ENCODE measurements at regions not wholly inside any gene's neighbourhood (a gene's known extent, or its start where the extent isn't known, plus 50 kb on each side); places are given as distances from the start of the nearest gene placed in this dataset.

- Histone ChIP-seq H3K9me3 (ENCODE audit: insufficient read depth, low read depth, low read length) (no peaks in the 10 kb centered on the region; the same call in 1 of the 2 replicates), H3K4me2 (ENCODE audit: low read depth, low read length, poor library complexity, severe bottlenecking) (no peak overlapping the region), H3K4me3 (ENCODE audit: low read length, poor library complexity, severe bottlenecking) (no peak overlapping the region), H4K20me1 (ENCODE audit: insufficient read depth, low read length, poor library complexity, severe bottlenecking) (no peaks in the 10 kb centered on the region), H3K9me2 (replicated peaks; ENCODE audit: low read depth, low read length) (no peaks in the 10 kb centered on the region), H3K79me2 (ENCODE audit: insufficient read depth, low read length) (no peaks in the 10 kb centered on the region), H2AFZ (ENCODE audit: low read length) (no peak overlapping the region), H3K9ac (ENCODE audit: low read depth, low read length, poor library complexity, severe bottlenecking) (no peak overlapping the region), H3K36me3 (ENCODE audit: insufficient read depth, low read length) (no peaks in the 10 kb centered on the region), H3K27me3 (ENCODE audit: insufficient read depth, low read length, poor library complexity, severe bottlenecking) (no peaks in the 10 kb centered on the region), H3K4me1 (ENCODE audit: insufficient read depth, low read length, poor library complexity, severe bottlenecking) (no peaks in the 10 kb centered on the region), H3F3A (ENCODE audit: low read depth) (no peaks in the 10 kb centered on the region)
- no peak for TF ChIP-seq EZH2phosphoT487 (IDR thresholded peaks at IDR 0.05; ENCODE audit: borderline replicate concordance)
- TF ChIP-seq, protein P1, sequence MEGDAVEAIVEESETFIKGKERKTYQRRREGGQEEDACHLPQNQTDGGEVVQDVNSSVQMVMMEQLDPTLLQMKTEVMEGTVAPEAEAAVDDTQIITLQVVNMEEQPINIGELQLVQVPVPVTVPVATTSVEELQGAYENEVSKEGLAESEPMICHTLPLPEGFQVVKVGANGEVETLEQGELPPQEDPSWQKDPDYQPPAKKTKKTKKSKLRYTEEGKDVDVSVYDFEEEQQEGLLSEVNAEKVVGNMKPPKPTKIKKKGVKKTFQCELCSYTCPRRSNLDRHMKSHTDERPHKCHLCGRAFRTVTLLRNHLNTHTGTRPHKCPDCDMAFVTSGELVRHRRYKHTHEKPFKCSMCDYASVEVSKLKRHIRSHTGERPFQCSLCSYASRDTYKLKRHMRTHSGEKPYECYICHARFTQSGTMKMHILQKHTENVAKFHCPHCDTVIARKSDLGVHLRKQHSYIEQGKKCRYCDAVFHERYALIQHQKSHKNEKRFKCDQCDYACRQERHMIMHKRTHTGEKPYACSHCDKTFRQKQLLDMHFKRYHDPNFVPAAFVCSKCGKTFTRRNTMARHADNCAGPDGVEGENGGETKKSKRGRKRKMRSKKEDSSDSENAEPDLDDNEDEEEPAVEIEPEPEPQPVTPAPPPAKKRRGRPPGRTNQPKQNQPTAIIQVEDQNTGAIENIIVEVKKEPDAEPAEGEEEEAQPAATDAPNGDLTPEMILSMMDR (conservative IDR thresholded peaks at IDR 0.05; ENCODE audit: low read length), result no peak
Observed at GRCh38 chr5:56301069-56301468, 67.9 kb upstream of the ANKRD55 start.

DNA sequence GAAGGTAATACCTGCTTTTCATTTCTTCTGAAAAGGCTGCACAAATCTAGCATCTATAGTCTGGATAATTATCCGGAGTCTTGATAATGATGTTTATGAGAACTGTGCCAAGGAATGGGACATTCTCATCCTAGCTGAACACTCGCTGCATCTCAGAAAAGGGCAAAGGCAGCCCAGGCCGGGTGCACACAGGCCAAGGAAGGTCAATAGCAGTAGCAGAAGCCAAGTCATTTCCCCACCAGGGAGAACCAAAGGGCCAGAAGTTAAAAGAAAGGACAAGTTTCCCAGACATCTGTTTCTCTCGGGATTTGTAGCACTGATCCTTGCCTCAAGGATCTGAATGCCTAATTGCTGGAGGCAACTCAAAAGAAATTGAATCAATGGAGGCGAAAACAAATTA lies 66.1 kb upstream of the ANKRD55 start:
- H3K79me2 ChIP-seq (ENCODE audit: insufficient read depth, low read length), result no peaks in the 10 kb centered on the region
- TF ChIP-seq, protein P1 (conservative IDR thresholded peaks at IDR 0.05; ENCODE audit: low read length), result no peak
- no peak for TF ChIP-seq EZH2phosphoT487 (IDR thresholded peaks at IDR 0.05; ENCODE audit: borderline replicate concordance)
- no peaks in the 10 kb centered on the region for H3K9me3 ChIP-seq (ENCODE audit: insufficient read depth, low read depth, low read length)
- H3K9me2 ChIP-seq (replicated peaks; ENCODE audit: low read depth, low read length), result no peaks in the 10 kb centered on the region
- H3F3A ChIP-seq (ENCODE audit: low read depth), result no peaks in the 10 kb centered on the region
- no peaks in the 10 kb centered on the region for H4K20me1 ChIP-seq (ENCODE audit: insufficient read depth, low read length, poor library complexity, severe bottlenecking)
- no peak overlapping the region for H3K9ac ChIP-seq (ENCODE audit: low read depth, low read length, poor library complexity, severe bottlenecking)
- H3K4me1 ChIP-seq (ENCODE audit: insufficient read depth, low read length, poor library complexity, severe bottlenecking), result no peaks in the 10 kb centered on the region
- H3K36me3 ChIP-seq (ENCODE audit: insufficient read depth, low read length), result no peaks in the 10 kb centered on the region
- no peak overlapping the region for H3K4me2 ChIP-seq (ENCODE audit: low read depth, low read length, poor library complexity, severe bottlenecking)
- H3K4me3 ChIP-seq (ENCODE audit: low read length, poor library complexity, severe bottlenecking), result no peak overlapping the region
- H2AFZ ChIP-seq (ENCODE audit: low read length), result no peak overlapping the region
- H3K27me3 ChIP-seq (ENCODE audit: insufficient read depth, low read length, poor library complexity, severe bottlenecking), result no peaks in the 10 kb centered on the region

DNA sequence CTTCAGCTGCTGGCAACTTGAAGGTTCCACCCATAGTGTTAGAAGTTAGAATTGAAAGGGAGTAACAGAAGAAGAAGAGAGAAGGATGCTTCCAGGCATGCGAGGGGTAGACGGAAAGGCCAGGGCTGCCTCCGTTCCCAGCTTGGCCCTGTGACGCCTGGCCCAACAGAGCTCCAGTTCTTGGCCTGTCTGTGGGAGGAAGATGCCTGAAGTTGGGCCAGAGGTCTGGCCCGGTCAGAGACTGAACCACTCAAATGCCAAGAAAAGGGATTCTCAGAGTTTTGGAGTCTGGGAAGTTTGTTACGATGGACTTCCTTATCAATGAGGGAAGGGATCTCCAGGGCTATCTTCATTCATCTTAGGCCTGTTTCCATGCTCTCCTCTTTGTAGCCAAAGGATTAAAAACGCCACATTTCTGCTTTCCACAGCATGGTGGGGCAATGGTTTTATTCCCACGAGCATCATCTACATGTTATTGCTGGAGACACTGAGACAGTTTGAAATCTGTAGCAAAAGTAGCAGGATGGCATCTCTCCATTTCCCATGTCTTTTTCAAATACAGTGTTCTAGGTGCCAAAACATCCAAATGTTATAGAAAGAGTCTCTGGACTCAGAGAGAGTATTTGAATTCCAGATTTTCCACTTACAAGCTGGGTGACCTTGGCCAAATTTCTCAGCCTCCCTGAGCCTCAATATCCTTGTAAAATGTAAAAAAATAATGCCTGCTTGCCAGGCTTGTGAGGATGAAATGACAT lies 65.4 kb upstream of the ANKRD55 start:
- Histone ChIP-seq H3K4me3 (ENCODE audit: low read length, poor library complexity, severe bottlenecking) (no peak overlapping the region), H3K4me1 (ENCODE audit: insufficient read depth, low read length, poor library complexity, severe bottlenecking) (no peaks in the 10 kb centered on the region), H3K36me3 (ENCODE audit: insufficient read depth, low read length) (no peaks in the 10 kb centered on the region), H3K9me3 (ENCODE audit: insufficient read depth, low read depth, low read length) (no peaks in the 10 kb centered on the region), H3K9ac (ENCODE audit: low read depth, low read length, poor library complexity, severe bottlenecking) (no peak overlapping the region), H4K20me1 (ENCODE audit: insufficient read depth, low read length, poor library complexity, severe bottlenecking) (no peaks in the 10 kb centered on the region), H3K4me2 (ENCODE audit: low read depth, low read length, poor library complexity, severe bottlenecking) (no peak overlapping the region), H3K27me3 (ENCODE audit: insufficient read depth, low read length, poor library complexity, severe bottlenecking) (no peaks in the 10 kb centered on the region), H3K9me2 (replicated peaks; ENCODE audit: low read depth, low read length) (no peaks in the 10 kb centered on the region), H2AFZ (ENCODE audit: low read length) (no peak overlapping the region), H3K79me2 (ENCODE audit: insufficient read depth, low read length) (no peaks in the 10 kb centered on the region), H3F3A (ENCODE audit: low read depth) (no peaks in the 10 kb centered on the region)
- no peak for TF ChIP-seq EZH2phosphoT487 (IDR thresholded peaks at IDR 0.05; ENCODE audit: borderline replicate concordance)
- TF ChIP-seq, protein P1 (conservative IDR thresholded peaks at IDR 0.05; ENCODE audit: low read length), result no peak

Data from Loucy (cell line).